GM19395 (cell line): ENCODE measurements at regions not wholly inside any gene's neighbourhood (a gene's known extent, or its start where the extent isn't known, plus 50 kb on each side); places are given as distances from the start of the nearest gene placed in this dataset.
"Not testable (repeated sequence)": the region's sequence is repeated elsewhere in the genome, so short reads cannot be mapped to it uniquely, and the experiment has no call there.

Experiments
- ATAC-seq: cut with Tn5 transposase; IDR thresholded peaks from one replicate; pipeline ENCODE4 v1.9.1; 2021; ENCODE audit warnings: mild to moderate bottlenecking, moderate library complexity; ENCODE audit not compliant: unreplicated experiment

- ATAC-seq: not testable (repeated sequence)
Measured at GRCh38 chr2:356304-356703, 68.4 kb upstream of the ALKAL2 start.

DNA sequence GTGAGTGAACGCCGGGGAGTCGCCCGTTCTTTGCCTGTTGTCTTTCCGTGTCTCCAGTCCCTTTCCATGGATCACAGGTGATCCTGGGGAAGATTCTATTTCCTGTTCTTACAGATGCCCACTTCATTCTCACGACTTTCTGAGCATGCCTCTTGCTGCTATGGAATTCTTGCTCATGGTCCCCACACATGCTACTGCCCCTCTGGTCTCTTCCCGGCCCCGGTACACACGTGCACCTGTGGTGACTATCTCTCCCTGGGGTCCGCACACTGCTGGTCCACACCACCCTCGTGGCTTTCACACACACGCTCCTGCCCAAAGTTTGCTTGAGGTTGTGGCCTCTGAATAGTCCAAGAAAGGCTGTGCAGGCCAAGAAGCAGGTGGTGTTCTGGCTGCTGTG is 67.9 kb upstream of the ALKAL2 start:
- ATAC-seq: no peak

DNA sequence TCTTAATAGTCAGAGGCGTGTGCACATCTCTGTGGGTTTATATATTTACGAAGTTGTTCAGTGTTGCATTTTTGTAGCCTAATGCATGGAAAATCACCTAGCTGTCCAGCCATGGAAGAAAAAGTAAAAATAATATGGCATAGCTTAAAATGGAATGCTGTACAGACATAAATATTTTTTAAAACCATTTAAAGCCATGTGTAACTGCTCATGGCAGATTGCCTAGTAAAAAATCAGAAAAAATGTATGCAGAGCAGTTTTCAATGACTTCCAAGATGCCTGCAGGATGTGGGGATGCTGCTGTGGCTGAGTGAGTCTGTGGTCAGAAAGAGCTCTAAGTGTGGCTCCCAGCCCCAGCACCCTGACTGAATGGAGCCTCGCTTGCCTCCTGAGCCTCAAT is 64.8 kb upstream of the ALKAL2 start:
- no peak for ATAC-seq

DNA sequence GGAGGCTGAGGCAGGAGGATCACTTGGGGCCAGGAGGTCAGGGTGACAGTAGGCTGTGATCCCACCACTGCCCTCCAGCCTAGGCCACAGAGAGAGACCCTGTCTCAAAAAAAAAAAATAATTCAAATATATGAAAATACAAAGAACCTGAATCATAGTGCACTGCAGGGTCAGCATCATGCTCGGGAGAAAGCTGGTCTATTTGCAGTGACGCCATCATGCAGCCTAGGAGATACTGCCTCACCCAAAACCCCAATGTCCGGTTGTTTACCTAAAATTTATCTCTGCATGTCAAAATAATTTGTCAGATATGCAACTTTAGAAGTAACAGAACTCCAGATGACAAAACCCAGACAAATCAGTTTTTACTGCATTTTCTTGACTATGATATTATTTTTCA is 61.5 kb upstream of the ALKAL2 start:
- no peak for ATAC-seq

GRCh38 chr2:348361-348916 is 60.5 kb upstream of the ALKAL2 start:
- ATAC-seq: no peak

DNA sequence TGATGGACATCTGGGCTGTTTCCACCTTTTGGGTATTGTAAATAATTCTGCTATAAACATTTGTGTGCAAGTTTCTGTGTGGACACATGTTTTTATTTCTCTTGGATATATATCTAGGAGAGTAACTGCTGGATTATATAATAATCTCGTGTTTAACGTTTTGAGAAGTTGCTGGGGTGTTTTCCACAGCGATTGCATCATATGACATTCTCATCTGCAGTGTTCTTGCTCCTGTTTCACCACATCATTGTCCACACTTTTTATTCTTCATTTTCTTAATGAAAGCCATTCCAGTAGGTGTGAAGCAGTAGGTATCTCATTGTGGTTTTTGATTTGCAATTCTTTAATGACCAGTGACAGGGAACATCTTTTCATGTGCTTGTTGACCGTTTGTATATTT is 56.9 kb upstream of the ALKAL2 start:
- ATAC-seq: no peak

DNA sequence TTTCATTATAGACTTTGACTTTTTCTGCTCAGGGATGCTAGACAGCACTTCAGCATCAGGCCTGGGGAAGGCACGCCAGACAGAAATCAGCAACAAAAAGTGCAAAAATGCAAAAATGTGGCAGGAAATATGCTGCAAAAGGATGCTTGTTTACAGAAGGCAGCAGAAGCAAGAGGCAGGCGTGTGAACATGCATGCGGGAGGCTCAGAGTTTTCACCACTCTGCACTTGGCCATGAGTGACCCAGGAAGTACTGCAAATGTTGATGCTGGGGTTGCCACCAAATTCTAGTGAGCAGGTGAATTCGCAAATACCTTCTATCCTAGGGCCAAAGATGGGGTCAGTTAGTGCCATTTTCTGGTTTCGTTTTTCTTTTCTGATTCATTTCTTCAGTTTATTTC is 55.5 kb upstream of the ALKAL2 start:
- ATAC-seq: no peak

DNA sequence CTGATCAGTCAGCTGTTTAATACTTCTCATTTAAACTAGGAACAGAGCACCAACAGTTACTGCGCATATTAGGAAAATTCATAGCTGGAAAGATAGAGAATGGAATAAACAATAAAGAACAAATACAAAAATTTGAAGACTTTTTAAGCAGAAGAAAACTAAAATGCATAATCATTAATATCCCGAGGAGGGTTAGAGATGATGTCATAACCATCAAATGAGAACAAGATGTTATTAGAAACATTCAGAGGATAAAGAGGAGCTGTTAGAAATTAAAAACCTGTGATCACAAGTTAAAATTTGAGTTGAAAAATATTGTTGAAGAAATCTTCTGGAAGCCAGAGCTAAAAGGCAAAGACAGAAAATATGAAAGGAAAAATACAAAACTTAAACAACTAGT is 54.0 kb upstream of the ALKAL2 start:
- ATAC-seq: no peak

- ATAC-seq: no peak
Measured at GRCh38 chr2:341017-341542, 53.2 kb upstream of the ALKAL2 start.
